ENCODE measurements at regions not wholly inside any gene's neighbourhood (a gene's known extent, or its start where the extent isn't known, plus 50 kb on each side); places are given as distances from the start of the nearest gene placed in this dataset.

GRCh38 chr6:1231941-1232340 lies 80.0 kb upstream of the FOXQ1 start:
- no peaks in the 10 kb centered on the region for H3K9me3 Mint-ChIP-seq (ENCODE audit: unreplicated experiment)

GRCh38 chr6:1230689-1231605 lies 81.0 kb upstream of the FOXQ1 start:
- H3K4me3 Mint-ChIP-seq (ENCODE audit: unreplicated experiment) = no peak overlapping the region
- no peak for TF ChIP-seq CTCF (IDR thresholded peaks at IDR 0.05)
- H3K27ac Mint-ChIP-seq (ENCODE audit: unreplicated experiment) = no peak overlapping the region
- H3K36me3 Mint-ChIP-seq (ENCODE audit: unreplicated experiment) = no peaks in the 10 kb centered on the region
- DNase-seq (ENCODE audit: extremely low spot score, unreplicated experiment) = no peak
- peaks cover 2% of the 10 kb centered on the region for H3K27me3 Mint-ChIP-seq (ENCODE audit: unreplicated experiment)
- no peaks in the 10 kb centered on the region for H3K4me1 Mint-ChIP-seq (ENCODE audit: unreplicated experiment)
- H3K9me3 Mint-ChIP-seq (ENCODE audit: unreplicated experiment) = no peaks in the 10 kb centered on the region

More at GRCh38 chr6:1231941-1232340, 80.0 kb upstream of the FOXQ1 start:
- Mint-ChIP-seq H3K36me3 (ENCODE audit: unreplicated experiment) (no peaks in the 10 kb centered on the region), H3K27ac (ENCODE audit: unreplicated experiment) (no peak overlapping the region), H3K27me3 (ENCODE audit: unreplicated experiment) (peaks cover 2% of the 10 kb centered on the region), H3K4me1 (ENCODE audit: unreplicated experiment) (no peaks in the 10 kb centered on the region), H3K4me3 (ENCODE audit: unreplicated experiment) (no peak overlapping the region)
- DNase-seq (ENCODE audit: extremely low spot score, unreplicated experiment) = no peak
- no peak for TF ChIP-seq CTCF (IDR thresholded peaks at IDR 0.05)

- no peak for TF ChIP-seq CTCF (IDR thresholded peaks at IDR 0.05)
- Mint-ChIP-seq H3K4me3 (ENCODE audit: unreplicated experiment) (no peak overlapping the region), H3K27me3 (ENCODE audit: unreplicated experiment) (peaks cover 2% of the 10 kb centered on the region), H3K9me3 (ENCODE audit: unreplicated experiment) (no peaks in the 10 kb centered on the region), H3K27ac (ENCODE audit: unreplicated experiment) (no peak overlapping the region), H3K36me3 (ENCODE audit: unreplicated experiment) (no peaks in the 10 kb centered on the region), H3K4me1 (ENCODE audit: unreplicated experiment) (no peaks in the 10 kb centered on the region)
- no peak for DNase-seq (ENCODE audit: extremely low spot score, unreplicated experiment)
Observed at GRCh38 chr6:1230281-1230680, 81.6 kb upstream of the FOXQ1 start.

- Mint-ChIP-seq H3K27me3 (ENCODE audit: unreplicated experiment) (peaks cover 2% of the 10 kb centered on the region), H3K4me3 (ENCODE audit: unreplicated experiment) (no peak overlapping the region), H3K36me3 (ENCODE audit: unreplicated experiment) (no peaks in the 10 kb centered on the region), H3K9me3 (ENCODE audit: unreplicated experiment) (no peaks in the 10 kb centered on the region), H3K27ac (ENCODE audit: unreplicated experiment) (no peak overlapping the region), H3K4me1 (ENCODE audit: unreplicated experiment) (no peaks in the 10 kb centered on the region)
- DNase-seq (ENCODE audit: extremely low spot score, unreplicated experiment) = no peak
- TF ChIP-seq CTCF (IDR thresholded peaks at IDR 0.05) = no peak
Observed at GRCh38 chr6:1229808-1230207, 82.1 kb upstream of the FOXQ1 start.

- TF ChIP-seq CTCF (IDR thresholded peaks at IDR 0.05) = no peak
- Mint-ChIP-seq H3K9me3 (ENCODE audit: unreplicated experiment) (no peaks in the 10 kb centered on the region), H3K4me3 (ENCODE audit: unreplicated experiment) (no peak overlapping the region), H3K27me3 (ENCODE audit: unreplicated experiment) (peaks cover 2% of the 10 kb centered on the region), H3K36me3 (ENCODE audit: unreplicated experiment) (no peaks in the 10 kb centered on the region), H3K4me1 (ENCODE audit: unreplicated experiment) (no peaks in the 10 kb centered on the region), H3K27ac (ENCODE audit: unreplicated experiment) (no peak overlapping the region)
- no peak for DNase-seq (ENCODE audit: extremely low spot score, unreplicated experiment)
Observed at GRCh38 chr6:1229301-1229700, 82.6 kb upstream of the FOXQ1 start.

All from osteocyte (in vitro differentiated cells).